ENCODE measurements at regions not wholly inside any gene's neighbourhood (a gene's known extent, or its start where the extent isn't known, plus 50 kb on each side); places are given as distances from the start of the nearest gene placed in this dataset.
"Not testable (repeated sequence)": the region's sequence is repeated elsewhere in the genome, so short reads cannot be mapped to it uniquely, and the experiment has no call there.

DNA sequence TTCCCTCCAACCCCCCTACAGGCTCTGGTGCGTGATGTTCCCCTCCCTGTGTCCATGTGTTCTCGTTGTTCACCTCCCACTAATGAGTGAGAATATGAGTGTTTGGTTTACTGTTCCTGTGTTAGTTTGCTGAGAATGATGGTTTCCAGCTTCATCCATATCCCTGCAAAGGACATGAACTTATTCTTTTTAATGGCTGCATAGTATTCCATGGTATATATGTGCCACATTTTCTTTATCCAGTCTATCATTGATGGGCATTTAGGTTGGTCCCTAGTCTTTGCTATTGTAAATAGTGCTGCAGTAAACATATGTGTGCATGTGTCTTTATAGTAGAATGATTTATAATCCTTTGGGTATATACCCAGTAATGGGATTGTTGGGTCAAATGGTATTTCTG is 175.5 kb upstream of the DTNA start:
- TF ChIP-seq POLR2A (IDR thresholded peaks at IDR 0.05), result not testable (repeated sequence)
- TF ChIP-seq, protein P1, sequence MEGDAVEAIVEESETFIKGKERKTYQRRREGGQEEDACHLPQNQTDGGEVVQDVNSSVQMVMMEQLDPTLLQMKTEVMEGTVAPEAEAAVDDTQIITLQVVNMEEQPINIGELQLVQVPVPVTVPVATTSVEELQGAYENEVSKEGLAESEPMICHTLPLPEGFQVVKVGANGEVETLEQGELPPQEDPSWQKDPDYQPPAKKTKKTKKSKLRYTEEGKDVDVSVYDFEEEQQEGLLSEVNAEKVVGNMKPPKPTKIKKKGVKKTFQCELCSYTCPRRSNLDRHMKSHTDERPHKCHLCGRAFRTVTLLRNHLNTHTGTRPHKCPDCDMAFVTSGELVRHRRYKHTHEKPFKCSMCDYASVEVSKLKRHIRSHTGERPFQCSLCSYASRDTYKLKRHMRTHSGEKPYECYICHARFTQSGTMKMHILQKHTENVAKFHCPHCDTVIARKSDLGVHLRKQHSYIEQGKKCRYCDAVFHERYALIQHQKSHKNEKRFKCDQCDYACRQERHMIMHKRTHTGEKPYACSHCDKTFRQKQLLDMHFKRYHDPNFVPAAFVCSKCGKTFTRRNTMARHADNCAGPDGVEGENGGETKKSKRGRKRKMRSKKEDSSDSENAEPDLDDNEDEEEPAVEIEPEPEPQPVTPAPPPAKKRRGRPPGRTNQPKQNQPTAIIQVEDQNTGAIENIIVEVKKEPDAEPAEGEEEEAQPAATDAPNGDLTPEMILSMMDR (IDR thresholded peaks at IDR 0.05), result not testable (repeated sequence)
